Thyroid gland (tissue), 4 donors: ENCODE measurements at regions not wholly inside any gene's neighbourhood (a gene's known extent, or its start where the extent isn't known, plus 50 kb on each side); places are given as distances from the start of the nearest gene placed in this dataset.

Experiments used
- DNase-seq, 2 donors: peaks; one replicate each; pipeline ENCODE4 v3.0.0-alpha.2; 2019
- H3K27ac ChIP-seq, 3 donors: fragments of 200-600 bp; sonication (generic); 1 replicate in 2 of 3; 2 replicates in 1 of 3; pipeline ENCODE4 v1.5.1; 2016 to 2019; ENCODE audit warnings: mild to moderate bottlenecking in 1 of 3, moderate library complexity in 1 of 3
- H3K27me3 ChIP-seq: fragments of 200-600 bp; sonication (generic); one replicate; pipeline ENCODE4 v1.5.1; 2019
- H3K36me3 ChIP-seq, 2 donors: fragments of 200-600 bp; sonication (generic); one replicate each; pipeline ENCODE4 v1.5.1; 2016 to 2019
- H3K4me1 ChIP-seq, 2 donors: fragments of 200-600 bp; sonication (generic); one replicate each; pipeline ENCODE4 v1.5.1; 2017 to 2019
- H3K4me3 ChIP-seq, 3 donors: fragments of 200-600 bp; sonication (generic); replicated peaks in 1 of 3; 1 replicate in 2 of 3; 2 replicates in 1 of 3; pipeline ENCODE4 v1.5.1; 2016; ENCODE audit warnings: mild to moderate bottlenecking in 1 of 3
- H3K9me3 ChIP-seq: fragments of 200-600 bp; sonication (generic); one replicate; pipeline ENCODE4 v1.5.1; 2017
- POLR2A ChIP-seq, 2 donors: fragments of 450-650 bp; IDR thresholded peaks; one replicate each; pipeline ENCODE4 v1.6.1; 2017; ENCODE audit warnings: antibody characterized with exemption in 2 of 2, mild to moderate bottlenecking in 2 of 2, moderate library complexity in 1 of 2
- WGBS, 2 donors: methylation state at CpG; one replicate each; pipeline ENCODE4 v1.1.5; 2017; 5-methylcytosine and 5-hydroxymethylcytosine counted together
- intact Hi-C: fragments of 100-400 bp; cut with DNase I; formaldehyde crosslinking; loops from one replicate; pipeline ENCODE4 v1.15.1; 2023
- TF ChIP-seq, protein P1 (sequence below), 6 experiments: fragments of 200-600 bp in 3 of 6; fragments of 450-650 bp in 3 of 6; sonication (generic) in 3 of 6; IDR thresholded peaks; one replicate each; pipeline ENCODE4 v1.5.1; 2016 to 2019; ENCODE audit warnings: antibody characterized with exemption in 6 of 6, mild to moderate bottlenecking in 2 of 6, inconsistent platforms in 1 of 6, moderate library complexity in 1 of 6

DNA sequence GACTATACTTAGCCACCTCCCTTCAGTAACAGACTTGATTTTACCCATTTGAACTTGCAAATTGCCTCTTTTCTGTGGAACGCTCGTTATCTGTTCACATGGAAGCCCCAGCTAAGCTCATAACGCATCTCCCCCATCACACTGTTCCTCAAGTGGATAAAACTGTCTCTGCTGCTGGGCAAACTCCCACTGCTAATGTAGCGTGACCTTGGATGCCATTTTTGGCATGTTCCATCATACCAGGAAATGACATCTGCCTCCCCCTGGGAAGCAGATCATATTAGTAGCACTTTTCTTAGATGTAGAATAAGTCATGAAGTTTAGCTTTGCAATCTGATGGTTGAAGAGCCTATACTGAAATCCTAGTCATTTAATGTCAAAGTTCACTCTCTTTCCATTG, 528.7 kb upstream of the PLXNA2 start:
- intact Hi-C loops: no loop called here
- 82 to 88% methylated on average over 4 of the region's 4 CpGs for WGBS, 2 donors

GRCh38 chr1:208775841-208776240, 531.7 kb upstream of the PLXNA2 start:
- no peaks in the 10 kb centered on the region for H3K27me3 ChIP-seq
- intact Hi-C loops: no loop called here
- no peaks in the 10 kb centered on the region for H3K36me3 ChIP-seq
- TF ChIP-seq, protein P1, sequence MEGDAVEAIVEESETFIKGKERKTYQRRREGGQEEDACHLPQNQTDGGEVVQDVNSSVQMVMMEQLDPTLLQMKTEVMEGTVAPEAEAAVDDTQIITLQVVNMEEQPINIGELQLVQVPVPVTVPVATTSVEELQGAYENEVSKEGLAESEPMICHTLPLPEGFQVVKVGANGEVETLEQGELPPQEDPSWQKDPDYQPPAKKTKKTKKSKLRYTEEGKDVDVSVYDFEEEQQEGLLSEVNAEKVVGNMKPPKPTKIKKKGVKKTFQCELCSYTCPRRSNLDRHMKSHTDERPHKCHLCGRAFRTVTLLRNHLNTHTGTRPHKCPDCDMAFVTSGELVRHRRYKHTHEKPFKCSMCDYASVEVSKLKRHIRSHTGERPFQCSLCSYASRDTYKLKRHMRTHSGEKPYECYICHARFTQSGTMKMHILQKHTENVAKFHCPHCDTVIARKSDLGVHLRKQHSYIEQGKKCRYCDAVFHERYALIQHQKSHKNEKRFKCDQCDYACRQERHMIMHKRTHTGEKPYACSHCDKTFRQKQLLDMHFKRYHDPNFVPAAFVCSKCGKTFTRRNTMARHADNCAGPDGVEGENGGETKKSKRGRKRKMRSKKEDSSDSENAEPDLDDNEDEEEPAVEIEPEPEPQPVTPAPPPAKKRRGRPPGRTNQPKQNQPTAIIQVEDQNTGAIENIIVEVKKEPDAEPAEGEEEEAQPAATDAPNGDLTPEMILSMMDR (IDR thresholded peaks at IDR 0.05): no peak
- TF ChIP-seq POLR2A (IDR thresholded peaks at IDR 0.05): no peak
- no peak overlapping the region for H3K4me3 ChIP-seq
- H3K9me3 ChIP-seq: no peaks in the 10 kb centered on the region
- no peak for DNase-seq
- H3K27ac ChIP-seq: no peak overlapping the region
- no peaks in the 10 kb centered on the region for H3K4me1 ChIP-seq
- WGBS, 2 donors: 92% methylated on average over 3 of the region's 3 CpGs

More for the DNA sequence above, 528.7 kb upstream of the PLXNA2 start:
- no peaks in the 10 kb centered on the region for H3K4me1 ChIP-seq
- H3K4me3 ChIP-seq: no peak overlapping the region
- H3K27me3 ChIP-seq: no peaks in the 10 kb centered on the region
- DNase-seq: no peak
- no peaks in the 10 kb centered on the region for H3K36me3 ChIP-seq
- H3K27ac ChIP-seq: no peak overlapping the region
- no peak for TF ChIP-seq POLR2A (IDR thresholded peaks at IDR 0.05)
- TF ChIP-seq, protein P1 (IDR thresholded peaks at IDR 0.05): no peak
- no peaks in the 10 kb centered on the region for H3K9me3 ChIP-seq

- no peak overlapping the region for H3K4me3 ChIP-seq
- H3K27ac ChIP-seq: no peak overlapping the region
- no peaks in the 10 kb centered on the region for H3K4me1 ChIP-seq
- no peaks in the 10 kb centered on the region for H3K36me3 ChIP-seq
- no peak for DNase-seq
- intact Hi-C loops: no loop called here
- H3K27me3 ChIP-seq: no peaks in the 10 kb centered on the region
- no peaks in the 10 kb centered on the region for H3K9me3 ChIP-seq
- whole genome bisulfite sequencing, 2 donors: 94 to 95% methylated on average over 6 of the region's 6 CpGs
- TF ChIP-seq POLR2A (IDR thresholded peaks at IDR 0.05): no peak
- TF ChIP-seq, protein P1 (IDR thresholded peaks at IDR 0.05): no peak
These were observed 534.2 kb upstream of the PLXNA2 start for GRCh38 chr1:208778417-208778816.

DNA sequence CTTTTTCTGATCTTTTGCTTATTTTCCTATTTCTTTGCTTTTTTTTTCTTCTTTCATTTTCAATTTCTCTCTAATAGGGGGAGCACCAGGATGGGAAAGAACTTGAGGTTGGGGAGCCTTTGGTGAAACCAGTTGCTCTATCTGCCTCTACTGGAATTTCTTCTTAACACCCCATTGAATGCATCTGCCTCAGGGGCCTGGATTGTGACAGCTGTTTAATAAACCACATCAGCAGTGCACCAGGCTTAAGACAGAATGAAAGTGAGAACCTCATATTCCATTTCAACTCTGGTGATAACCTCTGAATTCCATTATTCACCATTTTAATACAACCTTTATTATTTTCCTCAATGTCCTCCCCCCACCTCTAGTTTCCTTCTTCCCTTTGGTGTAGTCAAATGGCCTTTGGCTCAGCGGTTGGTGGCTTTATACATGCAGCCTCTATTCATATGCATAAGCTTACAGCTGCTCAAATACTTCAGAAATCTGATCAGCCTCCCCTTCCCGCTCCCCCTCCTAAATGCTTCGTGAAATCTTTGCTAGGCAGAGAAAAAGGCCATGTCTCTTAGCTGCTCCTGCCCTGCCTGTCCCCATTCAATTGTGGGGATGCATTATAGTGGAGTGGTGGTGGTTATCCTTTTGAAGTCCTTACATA, 537.3 kb upstream of the PLXNA2 start:
- H3K27me3 ChIP-seq: no peaks in the 10 kb centered on the region
- H3K4me3 ChIP-seq: no peak overlapping the region
- H3K27ac ChIP-seq: no peak overlapping the region
- no peak for DNase-seq
- no peak for TF ChIP-seq POLR2A (IDR thresholded peaks at IDR 0.05)
- TF ChIP-seq, protein P1 (IDR thresholded peaks at IDR 0.05): no peak
- no peaks in the 10 kb centered on the region for H3K36me3 ChIP-seq
- intact Hi-C loops: no loop called here
- no peaks in the 10 kb centered on the region for H3K9me3 ChIP-seq
- no peaks in the 10 kb centered on the region for H3K4me1 ChIP-seq
- 70 to 79% methylated on average over 3 of the region's 3 CpGs for WGBS, 2 donors

- no peak for TF ChIP-seq POLR2A (IDR thresholded peaks at IDR 0.05)
- TF ChIP-seq, protein P1 (IDR thresholded peaks at IDR 0.05): no peak
- 67 to 78% methylated on average over 4 of the region's 4 CpGs for WGBS, 2 donors
- DNase-seq: no peak
- H3K27me3 ChIP-seq: no peaks in the 10 kb centered on the region
- intact Hi-C loops: no loop called here
- no peaks in the 10 kb centered on the region for H3K36me3 ChIP-seq
- H3K27ac ChIP-seq: no peak overlapping the region
- H3K9me3 ChIP-seq: no peaks in the 10 kb centered on the region
- H3K4me3 ChIP-seq: no peak overlapping the region
- H3K4me1 ChIP-seq: no peaks in the 10 kb centered on the region
These were observed 538.0 kb upstream of the PLXNA2 start for GRCh38 chr1:208782186-208782585.
